CD1c-positive myeloid dendritic cell (primary cell): ENCODE measurements at regions not wholly inside any gene's neighbourhood (a gene's known extent, or its start where the extent isn't known, plus 50 kb on each side); places are given as distances from the start of the nearest gene placed in this dataset.
A peak's percentile ranks its signal among the peaks of the same experiment; 100 is the strongest.
"Not testable (repeated sequence)": the region's sequence is repeated elsewhere in the genome, so short reads cannot be mapped to it uniquely, and the experiment has no call there.

ENCODE experiments used
- DNase-seq: peaks from one replicate; pipeline ENCODE4 v3.0.0-alpha.2; 2016; ENCODE audit errors: extremely low spot score

- DNase-seq, result no peak
Measured at GRCh38 chr1:90864681-90865080, 147.6 kb upstream of the BARHL2 start.

DNA sequence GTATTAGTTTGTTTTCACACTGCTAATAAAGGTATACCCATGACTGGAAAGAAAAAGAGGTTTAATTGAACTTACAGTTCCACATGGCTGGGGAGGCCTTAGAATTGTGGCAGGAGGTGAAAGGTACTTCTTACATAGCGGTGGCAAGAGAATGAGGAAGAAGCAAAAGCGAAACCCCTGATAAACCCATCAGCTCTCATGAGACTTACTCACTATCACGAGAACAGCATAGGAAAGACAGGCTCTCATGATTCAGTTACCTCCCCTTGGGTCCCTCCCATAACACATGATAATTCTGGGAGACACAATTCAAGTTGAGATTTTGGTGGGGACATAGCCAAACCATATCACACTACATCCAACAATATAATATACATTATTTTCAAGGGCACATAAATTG lies 145.7 kb upstream of the BARHL2 start:
- DNase-seq, result no peak

- DNase-seq, result not testable (repeated sequence)
Measured at GRCh38 chr1:90861421-90861820, 144.3 kb upstream of the BARHL2 start.

- DNase-seq, result no peak
Measured at GRCh38 chr1:90856463-90857007, 139.4 kb upstream of the BARHL2 start.

DNA sequence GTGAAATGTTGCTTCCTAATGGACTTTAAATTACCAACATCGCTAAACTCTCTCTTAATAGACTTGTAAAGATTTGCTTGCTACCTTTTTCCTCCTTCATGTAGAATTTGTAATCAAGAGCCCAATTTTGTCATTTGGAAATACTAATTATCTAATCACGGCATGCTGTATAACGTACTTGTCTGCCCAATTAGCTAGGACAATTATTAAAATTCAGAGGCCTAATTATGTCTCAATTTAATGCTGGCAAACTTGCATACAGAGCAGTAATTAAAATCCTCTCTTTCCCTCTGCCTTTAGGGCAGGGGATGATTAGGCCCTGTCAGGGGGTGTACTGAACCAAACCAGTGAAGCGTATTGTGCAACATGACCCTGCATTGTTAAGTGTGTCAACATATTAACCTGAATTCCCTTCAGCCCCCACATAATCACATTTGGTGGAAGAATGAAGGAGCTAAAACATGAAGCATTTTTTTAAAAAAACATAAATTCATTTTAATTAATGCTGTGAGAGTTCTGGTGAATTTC lies 137.4 kb upstream of the BARHL2 start:
- no peak for DNase-seq

DNA sequence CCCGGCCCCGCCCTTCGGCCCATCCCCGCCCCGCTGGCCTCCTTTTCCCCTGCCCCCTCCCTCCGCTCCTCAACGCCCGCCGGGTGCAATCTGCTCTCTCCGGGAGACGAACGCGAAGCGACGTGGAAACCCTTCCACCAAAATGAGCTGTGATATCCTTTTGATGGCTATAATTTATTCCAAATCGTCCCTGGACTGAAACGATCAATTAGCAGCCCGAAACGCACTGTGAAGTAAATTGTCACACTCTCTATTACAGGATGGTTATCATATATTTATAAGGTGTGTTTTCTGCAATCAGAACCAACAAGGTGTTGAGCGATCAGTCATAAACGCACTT lies 134.6 kb upstream of the BARHL2 start:
- DNase-seq, result no peak

DNA sequence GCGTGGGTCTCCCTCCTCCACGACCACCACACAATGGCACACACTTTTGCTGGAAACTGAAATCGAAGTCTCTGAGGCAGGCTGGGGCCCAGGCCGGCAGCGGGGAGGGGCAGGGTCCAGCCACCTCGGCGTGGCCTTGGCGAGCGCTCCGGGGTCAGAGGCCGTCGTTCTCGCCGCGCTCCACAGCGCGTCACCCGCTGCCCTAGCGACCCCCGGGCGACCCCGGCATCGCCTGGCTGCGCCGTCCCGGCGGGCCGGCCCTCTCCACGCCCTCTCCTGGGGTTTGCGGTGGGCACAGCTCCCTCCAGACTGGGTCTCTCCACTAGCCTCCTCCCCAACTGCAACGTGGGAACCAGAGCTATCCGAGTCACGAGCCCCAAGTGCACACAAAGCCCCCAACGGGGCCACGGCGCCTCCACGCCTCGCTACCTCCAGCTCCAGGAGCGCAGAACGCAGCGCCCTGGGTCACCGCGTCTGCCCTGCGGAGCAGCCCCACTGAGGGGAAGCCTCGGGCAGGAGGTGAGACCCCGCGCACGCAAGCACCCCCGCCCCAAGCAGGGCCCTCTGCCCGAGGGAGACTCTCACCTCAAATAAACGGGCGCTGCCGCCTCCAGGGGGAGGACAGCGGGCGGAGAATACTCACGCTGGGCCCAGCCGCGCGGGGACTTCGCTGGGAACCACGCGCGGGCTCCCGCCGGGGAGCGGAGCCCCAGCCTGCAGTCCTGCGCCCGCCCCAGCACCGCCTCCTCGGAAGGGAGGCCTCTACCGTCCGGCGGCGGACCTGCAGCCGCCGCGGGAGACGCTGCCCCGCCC lies 134.0 kb upstream of the BARHL2 start:
- DNase-seq, result peak; percentile 79

GRCh38 chr1:90850181-90850897 lies 133.2 kb upstream of the BARHL2 start:
- peak; percentile 23 for DNase-seq

DNA sequence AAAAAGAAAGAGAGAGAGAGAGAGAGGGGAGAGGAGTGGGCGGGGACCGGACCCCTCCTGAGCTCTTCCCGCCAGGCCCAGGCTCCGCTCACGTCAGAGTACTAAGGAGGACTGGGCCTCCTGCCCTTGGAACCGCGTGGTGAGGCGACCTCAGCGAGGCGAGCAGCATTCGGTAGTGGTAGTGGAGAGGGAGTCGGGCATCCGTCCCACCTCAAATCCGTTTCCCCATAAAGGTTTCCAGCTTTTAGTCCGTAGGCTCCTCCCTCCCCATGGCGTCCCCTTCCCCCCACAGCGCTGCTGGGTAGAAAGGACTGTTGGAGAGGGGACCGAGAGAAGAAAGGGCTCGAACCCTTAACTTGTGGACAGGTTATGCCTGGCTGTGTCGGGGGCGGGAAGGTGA lies 124.4 kb upstream of the BARHL2 start:
- DNase-seq, result no peak

GRCh38 chr1:90840352-90840751 lies 123.2 kb upstream of the BARHL2 start:
- DNase-seq, result no peak

DNA sequence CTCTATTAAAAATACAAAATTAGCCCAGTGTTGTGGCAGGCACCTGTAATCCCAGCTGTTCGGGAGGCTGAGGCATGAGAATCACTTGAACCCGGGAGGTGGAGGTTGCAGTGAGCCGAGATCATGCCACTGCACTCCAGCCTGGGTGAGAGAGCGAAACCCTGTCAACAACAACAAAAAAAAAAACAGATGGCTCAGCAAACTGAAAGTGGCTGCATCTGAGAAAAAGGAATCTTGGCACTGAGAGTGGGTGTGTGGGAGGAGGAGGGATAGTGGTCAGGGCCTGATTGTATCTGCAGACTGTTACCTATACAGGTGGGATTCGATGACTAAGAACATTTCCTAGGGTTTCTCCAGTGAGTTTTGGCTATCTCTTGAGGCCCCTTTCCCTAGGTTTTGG lies 122.2 kb upstream of the BARHL2 start:
- DNase-seq, result no peak

DNA sequence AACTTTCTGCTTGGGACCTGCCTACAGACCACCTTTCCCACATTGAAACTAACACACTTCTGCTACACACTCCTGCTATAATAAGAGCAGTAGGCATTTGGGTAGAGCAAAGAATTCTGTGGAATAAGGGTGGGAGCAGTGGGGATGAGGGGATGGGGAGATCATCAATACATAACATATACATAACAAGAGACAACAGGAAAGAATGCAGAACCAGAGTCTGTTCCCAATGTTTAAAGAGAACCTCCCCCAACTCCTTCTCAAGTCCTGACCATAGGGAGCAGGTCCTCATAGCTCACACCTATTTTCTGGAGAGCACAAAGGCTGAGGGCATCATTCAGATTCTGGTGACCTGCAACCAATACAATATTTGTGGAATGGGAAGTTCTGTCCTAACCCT lies 121.6 kb upstream of the BARHL2 start:
- DNase-seq, result no peak

DNA sequence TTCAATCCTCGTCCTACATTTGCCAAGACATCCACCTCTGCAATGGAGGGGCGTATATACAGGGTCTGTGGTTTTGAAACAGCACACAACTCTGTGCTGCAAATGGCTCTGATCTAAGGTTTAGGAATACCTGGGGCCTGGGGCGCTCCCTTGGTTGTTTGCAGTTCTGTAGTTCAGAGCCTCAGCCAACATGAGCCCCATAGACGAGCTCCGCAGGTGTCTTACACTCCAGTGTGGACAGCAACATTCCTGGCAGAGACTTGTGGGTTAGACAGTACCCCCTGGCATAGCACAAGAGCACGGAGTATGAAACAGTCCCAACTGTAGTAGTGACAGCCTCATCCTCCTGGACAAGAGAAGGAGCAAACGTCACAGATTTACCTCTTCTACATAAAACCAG lies 120.3 kb upstream of the BARHL2 start:
- no peak for DNase-seq

GRCh38 chr1:90836345-90836679 lies 119.2 kb upstream of the BARHL2 start:
- DNase-seq, result no peak

DNA sequence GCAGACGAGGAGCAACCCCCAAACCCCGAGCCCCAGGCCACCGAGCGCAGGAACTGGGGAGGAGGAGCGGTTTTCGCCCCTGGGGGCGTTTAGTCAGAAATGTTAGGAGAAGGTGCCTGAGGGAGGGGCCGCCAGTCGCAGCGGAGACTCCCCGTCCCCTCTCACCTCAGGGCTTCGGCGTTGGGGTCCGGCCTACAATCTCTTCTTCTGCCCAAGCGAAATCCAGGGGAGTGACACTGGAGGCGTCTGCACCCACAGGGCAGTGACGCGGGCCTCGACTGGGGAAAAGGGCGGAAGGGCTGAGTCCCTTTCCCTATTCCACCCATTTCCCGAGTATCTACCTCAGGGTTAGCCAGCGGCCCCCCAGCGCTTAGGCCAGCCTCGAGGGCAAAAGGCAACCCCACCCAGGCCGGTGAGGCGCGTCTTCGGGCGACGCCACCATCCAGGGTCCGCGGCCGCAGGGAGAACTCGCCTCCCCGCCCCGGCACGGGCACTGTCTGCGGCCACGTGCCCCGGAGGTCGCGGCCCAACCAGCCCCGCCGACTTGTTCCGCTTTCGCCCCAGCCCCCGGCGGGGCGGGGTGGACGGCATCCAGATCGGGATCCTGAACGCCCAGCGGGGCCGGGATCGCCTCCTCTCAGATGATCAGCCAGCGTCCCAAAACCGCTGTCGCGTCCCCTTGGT lies 118.7 kb upstream of the BARHL2 start:
- DNase-seq, result peak; percentile 24

DNA sequence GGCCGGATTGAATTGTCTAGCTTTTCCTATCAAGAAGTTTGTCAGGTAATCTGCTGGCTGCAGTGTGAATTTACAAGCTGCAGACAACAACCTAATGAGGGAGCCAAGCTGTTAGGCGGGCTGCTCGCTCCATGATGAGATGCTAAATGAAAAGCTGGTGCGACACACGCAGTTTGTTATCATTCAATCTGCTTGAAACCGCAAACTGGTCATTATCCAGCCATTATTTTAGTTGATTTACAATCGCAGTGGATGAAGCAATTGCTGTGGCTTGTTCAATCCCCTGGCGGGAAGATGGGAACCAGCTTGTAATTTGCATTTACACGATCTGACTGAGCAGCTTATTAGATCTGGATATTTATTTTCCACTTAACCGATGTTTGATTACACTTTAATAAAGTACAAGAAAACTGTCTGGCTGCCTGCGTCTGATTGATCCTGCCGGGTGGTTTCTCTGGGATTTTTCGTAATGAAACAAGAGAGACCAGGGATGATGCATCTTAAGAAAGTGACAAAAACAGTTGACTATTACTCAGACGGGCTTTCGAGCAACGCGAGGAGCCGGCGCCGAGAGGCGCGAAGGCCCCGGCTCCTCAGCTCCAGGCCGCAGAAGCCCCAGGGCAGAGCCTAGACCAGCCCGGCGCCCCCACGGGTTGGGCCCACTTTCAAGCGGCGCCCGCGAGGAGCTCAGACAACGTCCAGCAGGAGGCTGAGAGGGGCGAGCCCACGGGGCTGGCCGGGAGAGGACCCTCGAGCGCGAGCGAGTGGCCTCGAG lies 118.0 kb upstream of the BARHL2 start:
- DNase-seq, result no peak

- no peak for DNase-seq
Measured at GRCh38 chr1:90834354-90834885, 117.3 kb upstream of the BARHL2 start.

DNA sequence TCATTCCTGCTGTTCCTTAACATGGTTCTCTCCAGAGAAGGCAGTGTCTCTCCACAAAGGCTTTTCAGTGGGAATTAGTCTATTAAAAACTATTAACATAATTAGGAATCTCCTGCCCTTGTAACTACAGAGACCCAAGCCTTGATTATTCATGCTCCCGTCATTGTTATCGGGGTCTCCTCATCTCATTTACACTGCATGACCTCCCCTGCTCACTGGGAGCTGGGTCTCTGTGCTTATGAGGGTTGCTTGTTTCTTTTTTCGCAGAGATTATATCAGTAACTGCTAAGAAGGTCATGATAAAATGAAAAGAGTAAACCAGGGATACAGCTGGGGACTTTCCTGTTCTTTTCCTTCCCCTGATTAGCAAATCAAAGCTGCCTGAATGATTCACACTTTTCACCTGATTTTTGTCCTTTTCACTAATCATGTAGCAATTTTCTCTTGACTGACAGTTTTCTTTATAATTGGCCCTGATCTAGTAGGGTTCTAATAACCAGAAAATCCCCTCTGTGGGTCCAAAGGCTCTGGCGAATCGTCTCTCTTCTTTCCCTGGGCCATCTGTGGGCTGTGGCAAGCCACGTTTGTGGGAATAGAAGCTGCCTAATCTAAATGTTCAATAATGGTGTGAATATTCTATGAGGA lies 116.5 kb upstream of the BARHL2 start:
- DNase-seq, result no peak

DNA sequence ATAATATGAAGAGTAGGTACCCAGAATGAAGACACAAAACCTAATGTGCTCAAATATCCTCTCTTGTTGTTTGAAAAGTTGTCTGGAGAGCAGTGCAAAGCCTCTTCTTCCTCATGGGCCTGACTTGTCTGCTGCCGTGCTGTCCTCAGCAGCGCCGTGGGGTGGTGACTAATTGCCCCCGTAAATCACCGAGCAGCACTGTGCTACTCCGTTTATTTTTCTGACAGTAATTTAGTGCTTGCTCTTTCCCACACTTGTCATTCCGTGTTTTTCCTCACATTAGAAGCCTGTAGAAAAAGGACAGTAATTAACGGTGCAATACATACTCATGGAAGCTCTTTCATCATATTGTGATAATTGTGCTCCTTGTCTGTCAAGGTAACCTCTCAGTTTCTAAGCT lies 114.8 kb upstream of the BARHL2 start:
- DNase-seq, result no peak

DNA sequence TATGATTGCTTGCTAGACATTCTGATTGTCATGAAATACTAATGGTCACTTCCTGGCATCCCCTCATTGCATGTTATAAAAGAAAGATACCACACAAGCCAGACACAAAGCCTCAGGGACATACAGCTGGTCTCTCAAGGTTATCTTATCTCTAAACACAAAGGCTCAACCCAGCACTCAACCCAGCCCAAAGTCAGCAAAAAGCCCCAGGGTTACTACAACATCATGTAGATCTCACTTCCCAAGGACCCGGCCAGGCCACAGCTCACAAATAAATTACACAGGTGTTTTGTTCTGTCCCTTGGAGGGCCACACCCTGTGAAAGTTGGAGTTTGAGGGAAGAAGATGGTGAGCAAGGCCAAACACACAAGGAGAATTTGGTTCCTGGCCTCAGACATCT lies 109.7 kb upstream of the BARHL2 start:
- no peak for DNase-seq

DNA sequence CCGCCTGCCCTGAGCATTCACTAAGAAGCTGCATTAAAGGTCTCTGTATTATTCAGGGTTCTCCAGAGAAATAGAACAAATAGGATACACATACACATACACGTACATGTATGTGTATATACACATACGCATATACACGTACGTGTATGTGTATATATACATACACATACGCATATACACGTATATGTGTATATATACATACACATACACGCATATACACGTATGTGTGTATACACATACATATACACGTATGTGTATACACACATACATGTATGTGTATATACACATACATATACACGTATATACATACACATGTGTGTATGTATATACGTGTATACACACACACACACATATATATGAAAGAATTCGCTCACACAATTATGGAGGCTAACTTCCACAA lies 108.9 kb upstream of the BARHL2 start:
- no peak for DNase-seq
